Body of pancreas (tissue), 4 donors: ENCODE measurements at regions not wholly inside any gene's neighbourhood (a gene's known extent, or its start where the extent isn't known, plus 50 kb on each side); places are given as distances from the start of the nearest gene placed in this dataset.

Experiments
- ATAC-seq: fragments of 150-250 bp; one replicate; pipeline ENCODE4 v1.9.1; 2016
- DNase-seq, 4 donors: peaks; one replicate each; pipeline ENCODE4 v3.0.0-alpha.2; 2019
- H3K27ac ChIP-seq, 4 donors: fragments of 200-600 bp; sonication (generic); 1 replicate in 3 of 4; 2 replicates in 1 of 4; pipeline versions ENCODE4 v1.5.1 to v1.6.1; 2016 to 2019; ENCODE audit warnings: mild to moderate bottlenecking in 1 of 4, mixed read lengths in 1 of 4, moderate library complexity in 1 of 4
- H3K27me3 ChIP-seq, 2 donors: fragments of 200-600 bp; sonication (generic); one replicate each; pipeline ENCODE4 v1.6.0; 2016; ENCODE audit warnings: mild to moderate bottlenecking in 1 of 2
- H3K36me3 ChIP-seq, 2 donors: fragments of 200-600 bp; sonication (generic); replicated peaks in 1 of 2; 2 replicates each; pipeline ENCODE4 v1.5.1; 2016; ENCODE audit warnings: low read depth in 2 of 2; ENCODE audit not compliant: insufficient read depth in 1 of 2
- H3K4me1 ChIP-seq: fragments of 200-600 bp; sonication (generic); one replicate; pipeline ENCODE4 v1.6.0; 2016
- H3K4me3 ChIP-seq, 2 donors: fragments of 200-600 bp; sonication (generic); 1 replicate in 1 of 2; 2 replicates in 1 of 2; pipeline ENCODE4 v1.5.1; 2016 to 2019
- H3K9me3 ChIP-seq, 3 donors: fragments of 200-600 bp; sonication (generic); 1 replicate in 2 of 3; 2 replicates in 1 of 3; pipeline ENCODE4 v1.5.1; 2016
- CTCF ChIP-seq, 7 experiments: fragments of 450-650 bp in 4 of 7; fragments of 200-600 bp in 3 of 7; sonication (generic) in 3 of 7; IDR thresholded peaks; one replicate each; pipeline ENCODE4 v1.5.1; 2016 to 2019; ENCODE audit warnings: antibody characterized with exemption in 7 of 7
- POLR2A ChIP-seq, 3 donors: fragments of 450-650 bp; IDR thresholded peaks; one replicate each; pipeline ENCODE4 v1.6.1; 2016; ENCODE audit warnings: antibody characterized with exemption in 3 of 3, mild to moderate bottlenecking in 2 of 3
- WGBS, 2 donors: methylation state at CpG; one replicate each; pipeline ENCODE4 v1.1.5; 2017; 5-methylcytosine and 5-hydroxymethylcytosine counted together
- intact Hi-C: fragments of 100-400 bp; cut with DNase I; formaldehyde crosslinking; loops from one replicate; pipeline ENCODE4 v1.15.1; 2023

GRCh38 chr4:146114066-146114465 is 61.5 kb upstream of the LSM6 start:
- no peak overlapping the region for H3K27ac ChIP-seq
- intact Hi-C loops = no loop called here
- no peak for ATAC-seq
- no peaks in the 10 kb centered on the region for H3K27me3 ChIP-seq
- 50 to 55% methylated on average over 8 of the region's 8 CpGs for WGBS, 2 donors
- no peak for TF ChIP-seq POLR2A (IDR thresholded peaks at IDR 0.05)
- TF ChIP-seq CTCF (IDR thresholded peaks at IDR 0.05) = no peak
- no peak overlapping the region for H3K4me3 ChIP-seq
- H3K36me3 ChIP-seq = no peaks in the 10 kb centered on the region
- no peak for DNase-seq
- H3K4me1 ChIP-seq = no peaks in the 10 kb centered on the region
- H3K9me3 ChIP-seq = no peaks in the 10 kb centered on the region

- no peaks in the 10 kb centered on the region for H3K9me3 ChIP-seq
- DNase-seq = no peak
- no peak for ATAC-seq
- no peaks in the 10 kb centered on the region for H3K27me3 ChIP-seq
- H3K4me1 ChIP-seq = no peaks in the 10 kb centered on the region
- no peak overlapping the region for H3K4me3 ChIP-seq
- no peak overlapping the region for H3K27ac ChIP-seq
- H3K36me3 ChIP-seq = no peaks in the 10 kb centered on the region
- WGBS, 2 donors = 68 to 80% methylated on average over 10 of the region's 10 CpGs
- no peak for TF ChIP-seq CTCF (IDR thresholded peaks at IDR 0.05)
- TF ChIP-seq POLR2A (IDR thresholded peaks at IDR 0.05) = no peak
- intact Hi-C loops = no loop called here
Measured at GRCh38 chr4:146113171-146113570, 62.3 kb upstream of the LSM6 start.

DNA sequence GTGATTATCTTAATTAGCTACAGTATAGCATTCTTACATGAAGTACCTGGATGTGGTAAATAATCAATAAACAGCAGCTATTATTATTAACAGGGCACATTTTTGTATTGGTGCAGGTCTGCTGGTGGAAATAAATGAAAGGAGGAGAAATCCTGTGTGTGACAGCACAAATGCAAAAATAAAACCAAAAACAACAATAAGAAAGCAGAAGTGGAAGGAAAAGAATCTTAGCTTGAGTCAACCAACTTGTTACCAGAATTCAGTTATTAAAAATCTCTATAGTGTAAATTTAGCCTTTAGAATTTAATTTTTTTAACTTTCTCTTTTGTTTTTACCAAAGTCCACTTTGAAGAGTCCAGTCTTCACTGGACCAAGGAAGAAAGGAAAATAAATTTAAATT is 63.1 kb upstream of the LSM6 start:
- Histone ChIP-seq H3K9me3 (no peaks in the 10 kb centered on the region), H3K36me3 (no peaks in the 10 kb centered on the region), H3K4me1 (no peaks in the 10 kb centered on the region), H3K27ac (no peak overlapping the region), H3K27me3 (no peaks in the 10 kb centered on the region), H3K4me3 (no peak overlapping the region)
- ATAC-seq (no peak), DNase-seq (no peak)
- TF ChIP-seq CTCF (IDR thresholded peaks at IDR 0.05) (no peak), POLR2A (IDR thresholded peaks at IDR 0.05) (no peak)
- intact Hi-C loops = no loop called here

- Histone ChIP-seq H3K9me3 (no peaks in the 10 kb centered on the region), H3K4me3 (no peak overlapping the region), H3K27ac (no peak overlapping the region), H3K4me1 (no peaks in the 10 kb centered on the region), H3K36me3 (no peaks in the 10 kb centered on the region), H3K27me3 (no peaks in the 10 kb centered on the region)
- intact Hi-C loops = no loop called here
- TF ChIP-seq POLR2A (IDR thresholded peaks at IDR 0.05) = no peak
- TF ChIP-seq CTCF (IDR thresholded peaks at IDR 0.05) = no peak
- ATAC-seq (no peak), DNase-seq (no peak)
- WGBS, 2 donors = 64% methylated on average over 4 of the region's 4 CpGs
Measured at GRCh38 chr4:146110871-146111485, 64.5 kb upstream of the LSM6 start.

- TF ChIP-seq POLR2A (IDR thresholded peaks at IDR 0.05) (no peak), CTCF (IDR thresholded peaks at IDR 0.05) (no peak)
- H3K4me1 ChIP-seq = no peaks in the 10 kb centered on the region
- no peaks in the 10 kb centered on the region for H3K36me3 ChIP-seq
- H3K9me3 ChIP-seq = no peaks in the 10 kb centered on the region
- H3K27me3 ChIP-seq = no peaks in the 10 kb centered on the region
- intact Hi-C loops = no loop called here
- 59 to 72% methylated on average over 1 of the region's 1 CpG for WGBS, 2 donors
- H3K4me3 ChIP-seq = no peak overlapping the region
- DNase-seq (no peak), ATAC-seq (no peak)
- no peak overlapping the region for H3K27ac ChIP-seq
Measured at GRCh38 chr4:146108756-146109155, 66.8 kb upstream of the LSM6 start.
